UCSD-AML1 (cell line): ENCODE measurements at regions not wholly inside any gene's neighbourhood (a gene's known extent, or its start where the extent isn't known, plus 50 kb on each side); places are given as distances from the start of the nearest gene placed in this dataset.
"Not testable (repeated sequence)": the region's sequence is repeated elsewhere in the genome, so short reads cannot be mapped to it uniquely, and the experiment has no call there.

Experiments used
- DNase-seq: peaks from one replicate; lab custom pipeline; 2025; ENCODE audit not compliant: unreplicated experiment; lab: John Stamatoyannopoulos, UW

DNA sequence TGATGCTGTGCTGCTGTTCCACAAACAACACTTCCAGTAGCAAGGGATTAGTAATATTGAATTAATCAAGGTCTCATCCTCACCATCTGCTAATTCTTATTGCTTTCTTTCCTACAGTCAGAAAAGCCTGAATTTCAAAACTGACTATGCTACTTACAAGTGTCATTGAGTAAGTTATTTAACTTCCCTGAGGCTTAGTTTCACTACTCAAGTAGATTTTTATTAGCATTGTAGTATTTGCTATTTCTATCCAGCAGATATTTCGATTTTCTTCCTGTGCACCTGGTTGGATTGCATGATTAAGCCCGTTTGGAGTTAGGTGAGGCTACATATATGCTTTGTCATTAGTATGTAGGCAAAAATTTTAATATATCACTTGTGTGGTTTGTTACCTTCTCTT, 591.5 kb downstream of the TRHDE start:
- no peak for DNase-seq

DNA sequence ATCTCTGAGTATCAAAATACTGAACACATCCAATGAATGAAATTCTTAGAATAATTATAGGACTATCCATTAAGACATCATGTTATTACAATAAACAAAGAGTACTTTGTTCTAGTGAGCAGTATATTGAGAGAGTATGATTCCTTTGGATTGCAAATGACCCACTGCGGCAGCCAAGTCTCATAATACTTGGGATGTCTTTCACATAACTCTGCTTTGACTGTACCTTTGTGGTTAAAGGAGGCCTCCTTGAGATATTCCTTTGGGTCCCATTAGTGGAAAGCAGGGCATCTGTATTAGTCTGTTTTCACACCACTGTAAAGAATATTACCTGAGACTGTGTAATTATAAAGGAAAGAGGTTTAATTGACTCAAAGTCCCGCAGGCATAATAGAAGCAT, 593.8 kb downstream of the TRHDE start:
- DNase-seq = no peak

DNA sequence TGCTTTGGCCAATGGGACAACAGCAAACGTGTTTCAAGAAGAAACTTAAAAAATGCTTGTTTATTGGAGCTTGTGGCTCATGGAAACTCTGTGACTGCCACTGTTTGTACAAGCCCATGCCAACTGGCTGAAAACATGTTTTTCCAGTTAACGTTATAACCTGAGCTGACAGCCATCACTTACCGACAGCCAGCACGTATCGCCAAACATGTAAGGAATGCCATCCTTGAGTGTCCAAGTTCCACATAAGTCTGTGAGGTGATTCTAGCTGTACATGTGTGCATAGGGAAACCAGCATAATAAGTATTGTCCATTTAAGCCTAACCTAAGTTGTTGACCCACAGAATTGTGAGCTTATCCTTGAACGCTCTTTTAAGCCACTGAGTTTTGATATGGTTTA, 596.9 kb downstream of the TRHDE start:
- DNase-seq = no peak

DNA sequence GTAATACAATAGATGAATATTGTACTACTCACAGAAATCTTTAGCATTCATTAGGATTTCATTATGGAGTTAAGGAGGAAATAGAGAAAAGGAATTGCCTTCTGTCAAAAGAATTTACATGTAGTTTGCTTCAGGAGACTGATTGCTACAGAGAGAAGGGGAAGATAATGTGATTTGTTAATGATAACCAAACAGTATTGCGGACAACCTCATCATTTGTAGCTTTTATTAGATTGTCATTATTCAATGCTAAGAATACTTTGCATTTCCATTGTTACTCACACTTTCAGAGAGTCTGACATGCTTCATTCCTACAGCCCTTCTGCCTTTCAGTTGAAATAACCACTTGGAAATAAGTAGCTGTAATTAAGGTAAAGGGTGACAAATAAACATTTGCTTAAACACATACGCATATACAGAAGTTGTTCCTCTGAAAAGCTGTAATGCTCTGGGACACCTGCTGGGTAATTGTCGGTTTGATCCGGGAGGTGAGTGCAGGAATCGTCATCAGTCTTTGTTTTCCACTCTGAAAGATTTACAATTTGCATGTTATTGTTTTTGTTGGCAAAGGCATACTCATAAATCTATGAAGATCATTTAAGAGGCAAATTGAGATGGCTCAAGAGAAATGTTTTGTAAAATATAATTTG, 600.2 kb downstream of the TRHDE start:
- no peak for DNase-seq

DNA sequence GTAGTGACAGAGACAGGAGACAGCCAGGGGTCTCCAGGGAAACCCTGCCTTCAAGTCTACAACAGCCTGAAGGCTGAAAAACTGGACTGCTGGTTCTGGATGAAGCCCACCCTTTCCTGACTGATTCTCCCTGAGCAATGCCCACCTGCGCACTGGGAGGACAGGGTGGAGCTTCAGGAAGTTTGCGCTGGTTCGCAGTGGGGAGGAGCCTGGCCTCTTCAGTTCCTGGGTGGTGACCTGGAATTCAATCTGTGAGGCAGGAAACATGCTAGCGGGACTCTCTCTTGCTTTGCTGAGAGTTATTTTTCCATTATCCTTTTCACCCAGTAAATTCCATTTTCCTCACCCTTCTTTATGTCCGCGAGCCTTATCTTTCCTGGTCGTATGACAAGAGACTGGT, 600.8 kb downstream of the TRHDE start:
- DNase-seq = no peak

DNA sequence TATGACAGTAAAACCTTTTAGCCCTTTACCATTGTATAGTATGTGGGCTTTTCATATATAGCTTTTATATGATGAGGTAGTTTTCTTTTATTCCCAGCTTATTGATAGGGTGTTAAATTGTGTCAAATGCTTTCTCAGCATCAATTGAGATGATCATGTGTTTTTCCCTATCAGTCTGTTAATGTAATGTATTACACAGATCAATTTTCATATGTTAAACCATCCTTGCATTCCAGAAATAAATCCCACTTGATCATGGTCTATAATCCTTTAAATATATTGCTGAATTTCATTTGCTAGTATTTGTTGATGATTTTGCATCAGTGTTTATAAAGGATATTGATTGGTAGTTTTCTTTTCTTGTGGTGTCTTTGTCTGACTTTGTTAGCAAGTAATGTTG, 603.9 kb downstream of the TRHDE start:
- DNase-seq = no peak

DNA sequence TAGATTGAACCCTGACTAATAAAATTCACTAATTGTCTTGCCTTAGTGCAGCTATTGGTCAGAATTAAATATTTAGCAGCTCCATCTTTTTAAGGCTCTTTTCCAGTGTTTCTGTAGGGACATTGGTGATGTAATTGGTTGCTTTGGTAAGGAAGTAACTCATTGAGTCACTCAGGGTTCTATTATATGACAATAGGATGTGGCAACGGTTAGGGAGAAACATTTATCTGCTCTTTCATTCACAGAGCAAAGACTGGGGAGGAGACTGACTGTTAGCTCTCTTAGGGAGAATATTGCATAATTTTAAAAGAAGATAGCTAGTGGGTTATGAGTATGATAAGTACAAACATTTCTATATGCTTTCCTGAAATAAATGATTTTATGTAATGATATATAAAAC, 616.5 kb downstream of the TRHDE start:
- DNase-seq = no peak

DNA sequence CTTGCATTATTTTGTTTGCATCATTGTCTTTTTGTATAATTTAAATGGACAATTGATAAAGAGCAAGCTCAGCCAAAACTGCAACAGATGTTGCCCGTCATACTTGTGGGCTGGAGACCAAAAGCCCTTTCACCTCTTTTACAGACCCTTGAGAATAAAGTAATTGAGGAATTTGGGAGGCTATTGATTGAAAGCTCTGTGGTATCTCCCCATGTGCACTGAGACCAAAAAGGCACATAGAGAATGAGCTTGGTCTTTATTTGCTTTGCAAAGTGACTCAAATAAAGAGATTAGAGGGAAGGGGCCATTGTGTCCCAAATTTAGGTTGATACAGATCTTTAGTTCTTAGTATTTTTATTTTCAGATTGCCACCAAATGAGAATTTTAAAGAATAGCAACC, 617.6 kb downstream of the TRHDE start:
- DNase-seq = no peak

DNA sequence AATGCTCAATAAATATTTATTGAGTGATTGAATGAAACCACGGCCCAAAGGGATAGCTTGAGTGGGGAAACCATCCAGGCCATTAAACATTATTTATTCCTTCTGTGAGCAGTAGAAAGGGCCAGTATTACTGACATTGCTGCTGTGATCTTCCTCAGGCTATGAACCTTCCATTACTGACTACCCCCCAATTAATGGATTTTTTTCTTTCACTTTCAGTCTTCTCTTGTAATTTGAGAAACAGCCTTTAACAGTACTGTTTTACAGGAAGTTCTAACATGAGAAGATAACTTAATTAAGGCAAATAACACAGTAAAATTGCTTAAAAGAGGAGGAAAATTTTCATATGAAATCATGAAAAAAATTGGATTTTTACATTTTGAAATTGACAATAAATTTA, 629.5 kb downstream of the TRHDE start:
- DNase-seq = no peak

DNA sequence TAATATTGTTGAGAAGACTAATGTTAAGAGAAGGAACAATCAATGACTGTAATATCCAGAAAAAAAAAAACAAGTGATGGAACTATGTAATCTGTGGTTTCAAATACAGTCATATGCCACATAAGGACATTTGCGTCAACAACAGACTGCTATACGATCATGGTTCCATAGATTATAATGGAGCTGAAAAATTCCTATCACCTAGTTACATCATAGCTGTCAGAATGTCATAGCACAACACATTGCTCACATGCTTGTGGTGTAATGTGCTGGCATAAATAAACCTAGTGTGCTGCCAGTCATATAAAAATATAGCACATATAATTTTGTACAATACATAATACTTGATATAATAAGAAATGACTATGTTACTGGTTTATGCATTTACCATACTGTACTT, 653.5 kb downstream of the TRHDE start:
- DNase-seq = no peak

DNA sequence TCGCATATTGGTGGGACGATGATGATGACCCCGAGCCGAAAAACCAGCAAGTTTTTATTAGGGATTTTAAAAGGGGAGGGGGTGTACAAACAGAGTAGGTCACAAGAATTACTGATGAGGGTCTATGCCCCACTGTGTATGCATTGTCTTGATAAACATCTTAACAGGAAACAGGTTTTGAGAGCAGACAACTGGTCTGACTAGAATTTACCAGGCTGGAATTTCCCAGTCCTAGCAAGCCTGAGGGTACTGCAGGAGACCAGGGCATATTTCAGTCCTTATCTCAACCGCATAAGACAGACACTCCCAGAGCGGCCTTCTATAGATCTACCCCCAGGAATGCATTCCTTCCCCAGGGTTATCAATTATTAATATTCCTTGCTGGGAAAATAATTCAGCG, 659.7 kb downstream of the TRHDE start:
- DNase-seq = not testable (repeated sequence)

DNA sequence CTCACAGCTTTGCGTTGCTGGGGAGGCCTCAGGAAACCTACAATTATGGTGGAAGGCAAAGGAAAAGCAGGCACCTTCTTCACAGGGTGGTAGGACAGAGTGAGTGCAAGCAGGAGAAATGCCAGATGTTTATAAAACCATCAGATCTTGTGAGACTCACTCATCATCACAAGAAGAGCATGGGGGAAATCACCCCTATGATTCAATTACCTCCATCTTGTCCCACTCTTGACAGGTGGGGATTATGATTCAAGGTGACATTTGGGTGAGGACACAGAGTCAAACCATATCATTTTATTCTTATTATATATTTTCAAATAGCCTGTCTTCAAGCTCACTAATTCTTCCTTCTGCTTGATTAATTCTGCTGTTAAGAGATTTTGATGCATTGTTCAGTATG, 665.3 kb downstream of the TRHDE start:
- no peak for DNase-seq

DNA sequence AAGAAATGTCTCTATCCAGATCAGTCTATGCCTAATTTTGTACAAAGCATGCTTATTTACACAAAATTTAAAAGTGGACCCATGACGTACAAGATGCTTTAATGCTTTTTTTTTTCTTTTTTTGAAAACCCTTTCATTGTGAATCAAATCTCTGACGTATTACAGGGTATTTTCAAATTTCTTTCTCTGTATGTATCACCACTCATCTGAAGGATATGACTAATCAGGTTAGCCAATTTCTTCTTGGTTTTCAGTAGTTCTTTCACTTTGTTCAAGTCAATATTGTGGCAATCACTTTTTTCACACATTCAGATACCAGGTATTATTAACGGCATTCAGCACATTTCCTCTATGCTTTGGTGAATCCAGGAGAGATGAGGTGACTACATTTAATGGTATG, 685.3 kb downstream of the TRHDE start:
- DNase-seq = no peak

DNA sequence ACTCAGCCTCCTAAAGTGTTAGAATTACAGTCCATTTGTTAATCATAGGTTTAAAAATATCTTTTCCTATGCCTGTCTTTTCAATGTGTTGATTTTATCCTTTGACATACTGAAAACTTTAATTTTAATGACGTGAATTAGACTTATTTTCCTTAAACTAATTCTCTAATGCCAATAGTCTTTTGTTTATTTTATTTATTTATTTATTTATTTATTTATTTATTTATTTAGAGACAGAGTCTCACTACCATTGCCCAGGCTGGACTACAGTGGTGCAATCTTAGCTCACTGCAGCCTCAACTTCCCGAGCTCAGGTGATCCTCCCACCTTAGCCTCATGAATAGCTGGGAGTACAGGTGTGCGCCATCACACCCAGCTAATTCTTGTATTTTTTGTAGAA, 694.5 kb downstream of the TRHDE start:
- no peak for DNase-seq

DNA sequence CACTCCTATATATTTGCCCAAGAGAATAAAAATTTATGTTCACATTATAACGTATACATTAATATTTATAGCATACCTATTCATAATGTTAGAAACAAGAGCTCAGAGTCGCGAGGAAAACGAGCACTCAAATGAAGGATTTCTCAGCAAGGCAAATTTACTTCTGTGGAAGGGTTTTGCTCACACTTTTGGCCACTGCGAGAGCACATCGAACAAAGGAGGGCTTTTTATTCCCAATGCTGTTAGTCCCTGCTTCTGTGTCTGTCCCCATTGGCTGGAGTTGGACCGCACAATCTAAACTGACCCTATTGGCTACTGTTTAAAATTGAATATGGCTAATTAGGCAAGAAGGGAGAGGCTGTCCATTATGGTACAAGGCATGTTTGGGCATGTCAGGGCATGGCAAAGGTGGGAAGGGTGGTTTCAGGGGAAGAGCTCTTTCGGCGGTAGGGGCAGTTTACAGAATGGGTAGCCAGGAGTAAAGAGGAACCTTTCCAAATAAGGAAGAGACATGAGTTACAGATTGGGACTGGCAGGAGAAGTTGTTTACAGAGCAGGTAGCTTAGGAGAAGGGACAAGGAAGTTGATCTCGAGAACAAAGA, 702.9 kb downstream of the TRHDE start:
- peak; percentile 3 for DNase-seq

DNA sequence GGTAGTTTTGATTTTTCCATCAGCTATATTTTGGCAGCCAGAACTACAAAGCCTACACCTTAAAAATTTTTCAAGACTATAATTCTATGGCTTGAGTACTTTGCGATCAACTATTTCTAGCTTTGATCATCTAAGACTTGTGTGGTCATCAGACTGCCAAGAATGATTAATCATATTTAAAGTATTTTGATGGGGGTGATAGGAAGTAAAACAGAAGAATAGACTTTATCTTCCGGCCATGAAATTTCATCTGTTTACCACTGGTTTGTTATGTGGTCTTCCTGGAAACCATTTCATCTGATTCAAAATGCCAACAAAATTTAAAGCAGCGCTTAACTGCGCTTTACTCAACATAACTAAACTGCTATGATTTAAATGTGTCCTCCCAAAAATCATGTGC, 706.8 kb downstream of the TRHDE start:
- no peak for DNase-seq

DNA sequence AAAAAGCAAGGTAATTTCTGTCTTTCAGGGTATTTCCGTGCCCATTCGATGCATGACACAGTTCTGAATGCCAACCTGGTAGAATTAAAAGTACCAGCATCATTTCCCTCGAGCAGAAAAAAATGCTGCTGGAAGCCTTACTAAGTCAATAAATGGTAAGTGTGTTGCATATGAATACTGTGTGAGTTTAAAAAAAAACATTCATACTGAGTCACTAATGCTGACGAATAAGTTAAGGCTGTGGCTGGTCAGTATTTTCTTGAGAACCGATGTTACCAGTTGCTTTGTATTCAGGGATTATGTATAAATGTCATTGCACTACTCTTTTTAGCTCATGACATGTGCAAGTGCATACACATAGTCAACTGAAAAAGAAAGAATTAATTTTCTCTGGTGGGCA, 710.2 kb downstream of the TRHDE start:
- DNase-seq = no peak

DNA sequence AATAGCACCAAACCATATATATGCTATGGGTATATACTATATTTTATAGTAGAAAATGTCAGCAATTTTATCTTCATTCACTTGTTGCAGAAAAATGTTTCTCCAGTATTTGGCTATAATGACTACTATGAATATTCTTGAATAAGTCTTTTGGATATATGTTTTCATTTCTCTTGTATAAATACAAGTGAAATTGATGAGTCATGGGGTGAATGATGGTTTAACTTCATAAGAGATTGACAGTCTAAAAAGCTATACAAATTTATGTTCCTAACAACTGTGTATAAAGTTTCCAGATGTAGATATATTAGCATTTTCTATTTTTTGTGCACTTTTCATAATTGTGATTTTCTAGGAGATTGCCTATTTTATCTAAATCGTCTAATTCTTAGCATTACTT, 714.8 kb downstream of the TRHDE start:
- DNase-seq = no peak

DNA sequence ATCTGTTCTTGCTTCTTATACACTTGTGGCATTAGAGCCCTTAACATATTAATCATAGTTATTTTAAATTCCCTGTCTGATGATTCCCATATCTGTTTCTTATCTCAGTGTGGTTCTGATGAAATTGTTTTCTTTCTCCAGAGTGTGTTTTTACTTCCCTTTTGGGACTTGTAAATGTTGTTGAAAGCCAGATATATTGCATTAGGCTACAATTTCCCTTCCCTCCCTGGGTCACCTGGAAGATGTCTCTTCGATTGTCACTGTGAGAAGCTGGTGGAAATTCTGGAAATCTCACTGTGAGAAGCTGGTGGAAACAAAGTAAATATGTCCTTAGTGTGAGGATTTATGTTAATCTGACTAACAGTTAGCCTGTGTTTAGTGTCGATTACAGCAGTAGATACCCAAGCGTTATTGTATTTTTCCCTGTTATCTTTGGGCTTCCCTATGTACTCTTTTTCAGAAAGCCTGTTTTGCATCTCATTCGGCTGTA, 717.3 kb downstream of the TRHDE start:
- no peak for DNase-seq

DNA sequence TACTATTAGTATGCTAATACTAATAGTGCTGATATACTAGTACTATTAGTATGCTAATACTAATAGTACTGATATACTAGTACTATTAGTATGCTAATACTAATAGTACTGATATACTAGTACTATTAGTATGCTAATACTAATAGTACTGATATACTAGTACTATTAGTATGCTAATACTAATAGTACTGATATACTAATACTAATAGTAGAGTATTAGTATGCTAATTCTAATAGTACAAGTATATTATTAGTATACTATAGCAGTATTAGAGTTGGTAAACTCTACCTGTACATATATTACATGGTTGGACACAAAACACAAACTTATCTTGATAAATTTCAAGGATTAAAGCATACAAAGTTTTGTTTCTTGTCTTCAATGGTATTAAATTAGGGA, 722.9 kb downstream of the TRHDE start:
- not testable (repeated sequence) for DNase-seq

DNA sequence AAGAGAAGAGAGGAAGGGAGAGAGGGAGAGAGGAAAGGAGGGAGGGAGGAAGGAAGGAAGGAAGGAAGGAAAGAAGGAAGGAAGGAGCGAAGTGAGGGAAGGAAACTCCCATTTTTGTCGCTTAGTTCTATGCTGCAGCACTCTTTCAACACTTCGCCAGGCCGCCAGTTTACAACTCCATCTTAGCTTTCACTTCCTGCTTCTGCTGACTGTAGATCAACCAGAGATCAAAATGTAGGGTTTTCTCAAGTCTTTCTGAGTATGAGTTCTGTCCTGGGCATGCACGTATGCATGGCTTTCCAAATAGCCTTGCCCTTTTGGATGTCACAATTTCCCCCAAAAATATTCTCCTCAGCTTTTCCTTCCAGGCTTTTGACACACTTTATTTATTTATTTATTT, 723.4 kb downstream of the TRHDE start:
- DNase-seq = no peak

DNA sequence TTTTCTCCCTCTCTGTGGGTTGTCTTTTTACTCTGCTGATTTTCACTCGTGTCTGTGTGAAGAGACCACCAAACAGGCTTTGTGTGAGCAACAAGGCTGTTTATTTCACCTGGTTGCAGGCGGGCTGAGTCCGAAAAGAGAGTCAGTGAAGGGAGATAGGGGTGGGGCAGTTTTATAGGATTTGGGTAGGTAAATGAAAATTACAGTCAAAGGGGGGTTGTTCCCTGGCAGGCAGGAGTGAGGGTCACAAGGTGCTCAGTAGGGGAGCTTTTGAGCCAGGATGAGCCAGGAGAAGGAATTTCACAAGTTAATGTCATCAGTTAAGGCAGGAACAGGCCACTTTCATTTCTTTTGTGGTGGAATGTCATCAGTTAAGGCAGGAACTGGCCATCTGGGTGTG, 729.6 kb downstream of the TRHDE start:
- not testable (repeated sequence) for DNase-seq

DNA sequence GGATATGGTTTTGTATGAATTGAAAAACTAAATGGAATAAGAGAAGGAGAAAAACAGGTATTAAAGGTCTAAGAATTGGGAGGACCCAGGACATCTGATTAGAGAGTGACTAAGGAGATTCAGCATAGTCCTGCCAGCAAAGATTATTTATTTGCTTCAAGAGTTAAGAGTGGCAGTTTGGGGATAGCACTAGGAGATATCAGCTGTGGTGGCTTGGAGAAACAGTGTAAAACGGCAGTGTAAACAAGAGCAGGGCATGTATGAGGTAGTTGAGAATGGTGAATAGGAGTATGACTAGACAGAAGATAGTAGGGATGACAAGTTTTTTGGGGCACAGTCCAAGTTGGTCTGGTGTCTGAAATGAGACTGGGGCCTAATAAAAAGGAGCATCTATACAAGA, 730.3 kb downstream of the TRHDE start:
- not testable (repeated sequence) for DNase-seq
